IMR-90 (cell line): ENCODE measurements at regions not wholly inside any gene's neighbourhood (a gene's known extent, or its start where the extent isn't known, plus 50 kb on each side); places are given as distances from the start of the nearest gene placed in this dataset.

Experiments used
- ATAC-seq: fragments of 200-7000 bp; cut with Tn5 transposase; 2 replicates; pipeline ENCODE4 v1.9.1; 2020; ENCODE audit warnings: low read depth, mild to moderate bottlenecking, moderate library complexity
- BruUV-seq: library from RNA; stranded (reverse); fragments of 400-500 nt; replicated peaks from 2 replicates; lab custom pipeline; 2021; lab: Mats Ljungman, UMichigan
- CTCF ChIA-PET: fragments of 300-600 bp; formaldehyde crosslinking; extraction: SDS; loops from one replicate; lab custom pipeline; 2021; ENCODE audit warnings: antibody characterized with exemption; lab: Yijun Ruan, JAX
- POLR2A ChIA-PET: fragments of 300-600 bp; sonication (Branson Sonifier 250); formaldehyde crosslinking; loops from one replicate; lab custom pipeline; 2022; ENCODE audit warnings: antibody characterized with exemption; ENCODE audit not compliant: unreplicated experiment; lab: Charles Lee
- DNase-seq: peaks from one replicate; pipeline ENCODE4 v3.0.0; 2013
- H2AFZ ChIP-seq: replicated peaks from 2 replicates; pipeline ENCODE3; 2013; ENCODE audit warnings: low read length, mild to moderate bottlenecking; ENCODE audit not compliant: poor library complexity
- H2AK5ac ChIP-seq: 2 replicates; pipeline ENCODE4 v1.6.1; 2013; ENCODE audit warnings: low read depth, low read length, inconsistent platforms
- H2AK9ac ChIP-seq: replicated peaks from 2 replicates; pipeline ENCODE3; 2013; ENCODE audit warnings: mild to moderate bottlenecking, low read depth, low read length, moderate library complexity; ENCODE audit not compliant: poor library complexity
- H2BK120ac ChIP-seq: 2 replicates; pipeline ENCODE4 v1.6.1; 2013; ENCODE audit warnings: low read depth, low read length, inconsistent platforms
- H2BK15ac ChIP-seq: 3 replicates; pipeline ENCODE4 v1.6.1; 2013; ENCODE audit warnings: low read depth, low read length, inconsistent platforms
- H2BK20ac ChIP-seq: 2 replicates; pipeline ENCODE4 v1.6.1; 2013; ENCODE audit warnings: low read depth, mild to moderate bottlenecking, inconsistent platforms, low read length, moderate library complexity
- H2BK5ac ChIP-seq: 2 replicates; pipeline ENCODE4 v1.6.1; 2013; ENCODE audit warnings: mild to moderate bottlenecking, low read depth, low read length, inconsistent platforms; ENCODE audit not compliant: poor library complexity, severe bottlenecking
- H3K14ac ChIP-seq: replicated peaks from 2 replicates; pipeline ENCODE4 v1.6.1; 2013; ENCODE audit warnings: low read depth, low read length, inconsistent platforms
- H3K18ac ChIP-seq: 2 replicates; pipeline ENCODE4 v1.6.1; 2013; ENCODE audit warnings: low read depth, low read length, control low read depth
- H3K23ac ChIP-seq: 2 replicates; pipeline ENCODE4 v1.6.1; 2013; ENCODE audit warnings: low read depth, low read length, inconsistent platforms
- H3K27ac ChIP-seq: 2 replicates; pipeline ENCODE4 v1.5.1; 2013; ENCODE audit warnings: mild to moderate bottlenecking, control low read depth, low read length; ENCODE audit not compliant: insufficient read depth
- H3K27me3 ChIP-seq: 2 replicates; pipeline ENCODE4 v1.6.1; 2013; ENCODE audit warnings: low read length; ENCODE audit not compliant: control insufficient read depth, insufficient read depth
- H3K36me3 ChIP-seq: 2 replicates; pipeline ENCODE4 v1.6.1; 2013; ENCODE audit warnings: low read length, mixed read lengths; ENCODE audit not compliant: control insufficient read depth, insufficient read depth
- H3K4ac ChIP-seq: 2 replicates; pipeline ENCODE4 v1.6.1; 2013; ENCODE audit warnings: low read depth, low read length, inconsistent platforms
- H3K4me1 ChIP-seq: 2 replicates; pipeline ENCODE4 v1.6.1; 2013; ENCODE audit warnings: low read length, mixed read lengths; ENCODE audit not compliant: control insufficient read depth, insufficient read depth
- H3K4me2 ChIP-seq: 2 replicates; pipeline ENCODE4 v1.6.1; 2013; ENCODE audit warnings: low read depth, mild to moderate bottlenecking, control low read depth, low read length, moderate library complexity
- H3K4me3 ChIP-seq: 2 replicates; pipeline ENCODE4 v1.5.1; 2013; ENCODE audit warnings: low read depth, mild to moderate bottlenecking, control low read depth, low read length, moderate library complexity; ENCODE audit not compliant: insufficient read depth
- H3K56ac ChIP-seq: 2 replicates; pipeline ENCODE4 v1.6.1; 2013; ENCODE audit warnings: low read length, inconsistent platforms; ENCODE audit not compliant: insufficient read depth; ENCODE audit errors: extremely low read depth
- H3K79me1 ChIP-seq, 2 experiments: 2 replicates each; pipeline ENCODE4 v1.6.1; 2013; ENCODE audit warnings: low read length in 2 of 2, inconsistent platforms in 1 of 2, low read depth in 1 of 2
- H3K9ac ChIP-seq: 2 replicates; pipeline ENCODE4 v1.6.1; 2013; ENCODE audit warnings: low read depth, low read length, control low read depth
- H3K9me1 ChIP-seq: 2 replicates; pipeline ENCODE4 v1.6.1; 2013; ENCODE audit warnings: low read length, inconsistent platforms; ENCODE audit not compliant: insufficient read depth
- H3K9me3 ChIP-seq: 2 replicates; pipeline ENCODE4 v1.6.1; 2013; ENCODE audit warnings: low read length; ENCODE audit not compliant: control insufficient read depth, insufficient read depth
- H4K20me1 ChIP-seq: 2 replicates; pipeline ENCODE4 v1.6.1; 2013; ENCODE audit warnings: low read length, inconsistent platforms; ENCODE audit not compliant: insufficient read depth
- H4K5ac ChIP-seq: 2 replicates; pipeline ENCODE4 v1.6.1; 2013; ENCODE audit warnings: mild to moderate bottlenecking, low read depth, low read length, control low read depth
- H4K8ac ChIP-seq, 2 experiments: 2 replicates each; pipeline ENCODE4 v1.6.1; 2013; ENCODE audit warnings: low read depth in 2 of 2, low read length in 2 of 2, control low read depth in 1 of 2, inconsistent platforms in 1 of 2
- H4K91ac ChIP-seq: 2 replicates; pipeline ENCODE4 v1.6.1; 2013; ENCODE audit warnings: low read depth, low read length, inconsistent platforms; ENCODE audit not compliant: insufficient read depth
- CEBPB ChIP-seq: IDR thresholded peaks from 2 replicates; pipeline ENCODE4 v1.6.1; 2012; ENCODE audit warnings: low read depth, low read length, improper control_type of control experiment
- CHD1 ChIP-seq: IDR thresholded peaks from 2 replicates; pipeline ENCODE4 v1.6.1; 2012; ENCODE audit warnings: low read depth, low read length, improper control_type of control experiment
- CTCF ChIP-seq: conservative IDR thresholded peaks from 2 replicates; pipeline ENCODE4 v1.5.1; 2012; ENCODE audit warnings: mild to moderate bottlenecking, low read depth, low read length, improper control_type of control experiment
- FOS ChIP-seq: fragments of 150-350 bp; IDR thresholded peaks from 2 replicates; pipeline ENCODE4 v1.6.1; 2016; ENCODE audit warnings: low read depth, low read length
- RCOR1 ChIP-seq: IDR thresholded peaks from 2 replicates; pipeline ENCODE4 v1.6.1; 2012; ENCODE audit warnings: mild to moderate bottlenecking, low read length, improper control_type of control experiment; ENCODE audit not compliant: insufficient replicate concordance
- RFX5 ChIP-seq: IDR thresholded peaks from 2 replicates; pipeline ENCODE4 v1.8.0; 2012; ENCODE audit warnings: low read depth, mild to moderate bottlenecking, low read length, moderate library complexity
- WGBS, 2 experiments: methylation state at CpG; one replicate each; pipeline versions ENCODE4 v1.1.5 to v1.1.7; 2013; ENCODE audit warnings: missing lambda C conversion rate in 2 of 2; ENCODE audit not compliant: insufficient read length in 1 of 2; ENCODE audit errors: extremely low coverage in 2 of 2; 5-methylcytosine and 5-hydroxymethylcytosine counted together
- dilution Hi-C: fragments of 300-500 bp; cut with HindIII; formaldehyde crosslinking; loops from one replicate; pipeline ENCODE4 v1.14.3; 2018; ENCODE audit warnings: low sequenced_read_pairs; ENCODE audit not compliant: unreplicated experiment
- in situ Hi-C: fragments of 300-500 bp; cut with MboI; formaldehyde crosslinking; loops from 3 replicates; pipeline ENCODE4 v1.14.3; 2019; ENCODE audit warnings: low sequenced_read_pairs, inconsistent platforms, mixed read lengths
- intact Hi-C: fragments of 100-400 bp; cut with micrococcal nuclease; formaldehyde crosslinking; loops from 2 replicates; pipeline ENCODE4 v1.10.0; 2022

- dilution Hi-C loops, result no loop called here
- H2AK5ac ChIP-seq, result no peak overlapping the region
- CTCF ChIA-PET, result interaction anchor here (1.1 kb wide), 1 partner anchor 13 kb away, joined by 4 read pairs; no protein-coding TSS in a partner anchor
- 74% methylated on average over 3 of the region's 6 CpGs; no CpG with 5 or more reads in 1 of the 2 experiments for WGBS, 2 experiments
- DNase-seq, result no peak
- BruUV-seq, result no TSS peak
- no peak overlapping the region for H2AK9ac ChIP-seq
- no peak overlapping the region for H3K9ac ChIP-seq
- no peak overlapping the region for H3K4me2 ChIP-seq
- POLR2A ChIA-PET, result no interaction called here
- peaks cover 3% of the 10 kb centered on the region; the same call in 1 of the 2 replicates for H3K4me1 ChIP-seq
- H2BK5ac ChIP-seq, result no peak overlapping the region
- no peak overlapping the region for H3K27ac ChIP-seq
- no peaks in the 10 kb centered on the region for H3K79me1 ChIP-seq
- H3K36me3 ChIP-seq, result no peaks in the 10 kb centered on the region
- H2BK20ac ChIP-seq, result no peak overlapping the region
- no peak overlapping the region for H4K5ac ChIP-seq
- H3K18ac ChIP-seq, result no peak overlapping the region
- H2AFZ ChIP-seq, result no peak overlapping the region
- intact Hi-C loops, result no loop called here
- H3K27me3 ChIP-seq, result peaks cover 13% of the 10 kb centered on the region
- H3K4ac ChIP-seq, result peak overlapping the region; percentile 21; the same call in 1 of the 2 replicates
- no peak for TF ChIP-seq RFX5
- TF ChIP-seq CTCF, result no peak
- TF ChIP-seq CEBPB, result no peak
- TF ChIP-seq FOS, result no peak
- TF ChIP-seq RCOR1, result no peak
- TF ChIP-seq CHD1, result no peak
- H4K91ac ChIP-seq, result no peak overlapping the region; the same call in 1 of the 2 replicates
- no peak overlapping the region for H3K14ac ChIP-seq
- no peak overlapping the region for H3K23ac ChIP-seq
- H3K4me3 ChIP-seq, result no peak overlapping the region
- H2BK15ac ChIP-seq, result no peak overlapping the region
- peaks cover 5% of the 10 kb centered on the region; the same call in 1 of the 2 replicates for H4K20me1 ChIP-seq
- H4K8ac ChIP-seq, result no peak overlapping the region
- no peaks in the 10 kb centered on the region for H3K9me3 ChIP-seq
- H3K56ac ChIP-seq, result no peak overlapping the region
- H3K9me1 ChIP-seq, result peaks cover 11% of the 10 kb centered on the region; the same call in 1 of the 2 replicates
- ATAC-seq, result no peak
- H2BK120ac ChIP-seq, result no peak overlapping the region; the same call in 1 of the 2 replicates
- in situ Hi-C loops, result no loop called here
Measured at GRCh38 chr22:27214691-27215090, 557.3 kb downstream of the MIAT start.
